CD14-positive monocyte (primary cell): ENCODE measurements at regions not wholly inside any gene's neighbourhood (a gene's known extent, or its start where the extent isn't known, plus 50 kb on each side); places are given as distances from the start of the nearest gene placed in this dataset.

Experiments
- DNase-seq, 3 donors: peaks; one replicate each; pipeline ENCODE4 v3.0.0-alpha.2; 2011 to 2022
- H2AFZ ChIP-seq: 2 replicates; pipeline ENCODE4 v1.6.0; 2012; ENCODE audit warnings: mild to moderate bottlenecking, low read depth, low read length, inconsistent platforms; ENCODE audit not compliant: insufficient read depth, poor library complexity, severe bottlenecking
- H3K27ac ChIP-seq, 2 donors: 1 replicate in 1 of 2; 2 replicates in 1 of 2; pipeline ENCODE4 v1.5.1; 2012 to 2013; ENCODE audit warnings: low read length in 2 of 2, control low read depth in 1 of 2, inconsistent platforms in 1 of 2, low read depth in 1 of 2, mild to moderate bottlenecking in 1 of 2
- H3K27me3 ChIP-seq, 2 donors: one replicate each; pipeline versions ENCODE4 v1.6.0 to v1.6.1; 2011 to 2013; ENCODE audit warnings: low read length in 2 of 2; ENCODE audit not compliant: control insufficient read depth in 2 of 2, insufficient read depth in 2 of 2
- H3K36me3 ChIP-seq, 2 donors: replicated peaks in 1 of 2; 1 replicate in 1 of 2; 2 replicates in 1 of 2; pipeline versions ENCODE4 v1.5.1 to v1.6.1; 2012 to 2013; ENCODE audit warnings: low read length in 2 of 2, control low read depth in 1 of 2, inconsistent platforms in 1 of 2, mild to moderate bottlenecking in 1 of 2; ENCODE audit not compliant: insufficient read depth in 2 of 2, control insufficient read depth in 1 of 2
- H3K4me1 ChIP-seq, 2 donors: 1 replicate in 1 of 2; 2 replicates in 1 of 2; pipeline versions ENCODE4 v1.5.1 to v1.6.1; 2012 to 2013; ENCODE audit warnings: low read length in 2 of 2, control low read depth in 1 of 2, inconsistent platforms in 1 of 2, mild to moderate bottlenecking in 1 of 2, moderate library complexity in 1 of 2; ENCODE audit not compliant: insufficient read depth in 2 of 2, control insufficient read depth in 1 of 2
- H3K4me2 ChIP-seq: replicated peaks from 2 replicates; pipeline ENCODE3; 2012; ENCODE audit warnings: low read length, moderate library complexity, mild to moderate bottlenecking; ENCODE audit not compliant: poor library complexity, severe bottlenecking; ENCODE audit errors: extremely low read depth
- H3K4me3 ChIP-seq, 3 experiments: fragments of 200-600 bp in 1 of 3; sonication (generic) in 1 of 3; replicated peaks in 1 of 3; 1 replicate in 2 of 3; 2 replicates in 1 of 3; pipeline ENCODE4 v1.5.1; 2011 to 2013; ENCODE audit warnings: low read length in 3 of 3, mild to moderate bottlenecking in 3 of 3, control low read depth in 2 of 3, low read depth in 2 of 3, inconsistent platforms in 1 of 3, moderate library complexity in 1 of 3
- H3K79me2 ChIP-seq: 2 replicates; pipeline ENCODE4 v1.6.0; 2012; ENCODE audit warnings: mild to moderate bottlenecking, control low read depth, inconsistent platforms, low read length, moderate library complexity; ENCODE audit not compliant: insufficient read depth
- H3K9ac ChIP-seq: 2 replicates; pipeline ENCODE4 v1.6.0; 2017; ENCODE audit warnings: low read length, mild to moderate bottlenecking; ENCODE audit not compliant: insufficient read depth, poor library complexity, severe bottlenecking
- H3K9me3 ChIP-seq, 2 donors: replicated peaks in 1 of 2; 1 replicate in 1 of 2; 2 replicates in 1 of 2; pipeline versions ENCODE4 v1.5.1 to v1.6.1; 2012 to 2013; ENCODE audit warnings: low read length in 2 of 2, control low read depth in 1 of 2; ENCODE audit not compliant: control insufficient read depth in 1 of 2, insufficient read depth in 1 of 2
- H4K20me1 ChIP-seq: 2 replicates; pipeline ENCODE4 v1.6.0; 2012; ENCODE audit warnings: mild to moderate bottlenecking, low read length, control low read depth, moderate library complexity; ENCODE audit not compliant: insufficient read depth
- H3K27ac Mint-ChIP-seq, 7 donors: one replicate each; pipeline ENCODE4 v1.8.0; 2020; ENCODE audit warnings: mild to moderate bottlenecking in 7 of 7, mixed read lengths in 7 of 7, moderate library complexity in 6 of 7, inconsistent platforms in 2 of 7
- H3K27me3 Mint-ChIP-seq, 3 donors: one replicate each; pipeline ENCODE4 v1.8.0; 2021 to 2022; ENCODE audit warnings: low read depth in 3 of 3, mild to moderate bottlenecking in 3 of 3, mixed read lengths in 3 of 3, moderate library complexity in 3 of 3, inconsistent platforms in 1 of 3
- H3K36me3 Mint-ChIP-seq, 2 donors: one replicate each; pipeline ENCODE4 v1.8.0; 2020; ENCODE audit warnings: mixed read lengths in 2 of 2, inconsistent platforms in 1 of 2, mild to moderate bottlenecking in 1 of 2
- H3K4me1 Mint-ChIP-seq: one replicate; pipeline ENCODE4 v1.8.0; 2020; ENCODE audit warnings: mild to moderate bottlenecking, mixed read lengths
- H3K4me3 Mint-ChIP-seq, 2 donors: one replicate each; pipeline ENCODE4 v1.8.0; 2020; ENCODE audit warnings: mild to moderate bottlenecking in 2 of 2, mixed read lengths in 2 of 2, moderate library complexity in 1 of 2
- H3K9me3 Mint-ChIP-seq, 7 donors: one replicate each; pipeline ENCODE4 v1.8.0; 2020 to 2022; ENCODE audit warnings: mixed read lengths in 7 of 7, mild to moderate bottlenecking in 6 of 7, moderate library complexity in 6 of 7, inconsistent platforms in 2 of 7
- WGBS: methylation state at CpG from one replicate; pipeline ENCODE4 v1.1.5; 2013; ENCODE audit warnings: missing lambda C conversion rate; ENCODE audit not compliant: insufficient coverage; 5-methylcytosine and 5-hydroxymethylcytosine counted together
- intact Hi-C, 2 donors: fragments of 100-400 bp; cut with micrococcal nuclease; formaldehyde crosslinking; loops; one replicate each; pipeline versions ENCODE4 v1.15.0 to v1.15.1; 2023
- TF ChIP-seq, protein P1 (sequence below): fragments of 200-600 bp; IDR thresholded peaks from one replicate; pipeline ENCODE4 v1.8.0; 2022; ENCODE audit warnings: antibody characterized with exemption, mild to moderate bottlenecking

DNA sequence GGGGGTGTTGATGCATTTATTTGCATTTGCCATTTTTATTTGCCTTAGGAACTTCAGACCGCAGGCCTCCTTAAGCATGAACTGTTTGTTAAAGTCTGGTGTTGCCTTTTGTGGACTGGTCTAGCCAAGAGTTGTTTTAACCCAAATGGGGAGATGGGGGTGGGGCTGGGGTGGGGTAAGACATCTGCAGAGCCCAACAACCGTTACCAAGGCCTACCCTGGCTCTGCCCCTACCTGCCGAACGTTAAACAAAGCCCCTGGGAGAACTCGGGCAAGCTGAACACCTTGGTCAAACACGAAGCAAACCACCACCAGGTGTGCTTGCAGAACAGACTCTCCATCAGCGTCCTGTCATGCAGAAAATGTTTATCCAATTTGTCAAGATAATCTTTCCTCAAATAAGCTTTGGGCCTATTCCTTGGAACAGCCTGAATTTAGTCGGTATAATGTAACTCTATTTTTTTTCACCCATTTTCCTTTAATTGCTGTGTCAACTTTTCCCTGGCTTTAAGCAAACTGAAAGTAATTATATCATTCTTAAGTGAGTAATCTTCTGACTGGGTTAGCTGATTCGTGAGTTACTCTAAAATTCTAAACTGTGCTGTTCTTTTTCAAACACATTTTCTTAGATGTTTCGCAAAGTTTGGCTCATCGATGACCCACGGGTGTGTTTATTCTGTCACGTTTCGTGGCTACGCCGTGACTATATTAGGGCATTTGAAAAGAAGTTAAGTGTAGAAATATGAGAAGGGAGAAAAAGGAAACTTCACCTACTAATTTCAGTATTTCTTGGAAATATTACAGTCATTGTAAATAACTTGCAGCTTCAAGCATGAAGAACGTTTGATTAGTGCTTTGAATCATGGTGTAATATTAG, 127.6 kb downstream of the SOX2 start:
- no peaks in the 10 kb centered on the region for H4K20me1 ChIP-seq
- no peak for DNase-seq
- no peaks in the 10 kb centered on the region for H3K36me3 Mint-ChIP-seq
- no peak overlapping the region for H3K4me3 Mint-ChIP-seq
- no peak overlapping the region for H3K27ac Mint-ChIP-seq
- H3K4me1 Mint-ChIP-seq, result no peaks in the 10 kb centered on the region
- no peaks in the 10 kb centered on the region for H3K9me3 ChIP-seq
- no peaks in the 10 kb centered on the region for H3K4me1 ChIP-seq
- H3K27me3 Mint-ChIP-seq, result no peaks in the 10 kb centered on the region
- no peak overlapping the region for H3K4me3 ChIP-seq
- H3K27me3 ChIP-seq, result no peaks in the 10 kb centered on the region
- no peak overlapping the region for H3K27ac ChIP-seq
- TF ChIP-seq, protein P1, sequence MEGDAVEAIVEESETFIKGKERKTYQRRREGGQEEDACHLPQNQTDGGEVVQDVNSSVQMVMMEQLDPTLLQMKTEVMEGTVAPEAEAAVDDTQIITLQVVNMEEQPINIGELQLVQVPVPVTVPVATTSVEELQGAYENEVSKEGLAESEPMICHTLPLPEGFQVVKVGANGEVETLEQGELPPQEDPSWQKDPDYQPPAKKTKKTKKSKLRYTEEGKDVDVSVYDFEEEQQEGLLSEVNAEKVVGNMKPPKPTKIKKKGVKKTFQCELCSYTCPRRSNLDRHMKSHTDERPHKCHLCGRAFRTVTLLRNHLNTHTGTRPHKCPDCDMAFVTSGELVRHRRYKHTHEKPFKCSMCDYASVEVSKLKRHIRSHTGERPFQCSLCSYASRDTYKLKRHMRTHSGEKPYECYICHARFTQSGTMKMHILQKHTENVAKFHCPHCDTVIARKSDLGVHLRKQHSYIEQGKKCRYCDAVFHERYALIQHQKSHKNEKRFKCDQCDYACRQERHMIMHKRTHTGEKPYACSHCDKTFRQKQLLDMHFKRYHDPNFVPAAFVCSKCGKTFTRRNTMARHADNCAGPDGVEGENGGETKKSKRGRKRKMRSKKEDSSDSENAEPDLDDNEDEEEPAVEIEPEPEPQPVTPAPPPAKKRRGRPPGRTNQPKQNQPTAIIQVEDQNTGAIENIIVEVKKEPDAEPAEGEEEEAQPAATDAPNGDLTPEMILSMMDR, result no peak
- no peaks in the 10 kb centered on the region for H3K79me2 ChIP-seq
- peaks cover 0 to 8% (median 3%) of the 10 kb centered on the region in 7 donors for H3K9me3 Mint-ChIP-seq
- H2AFZ ChIP-seq, result no peak overlapping the region
- 84% methylated on average over 7 of the region's 17 CpGs for WGBS
- intact Hi-C loops, result no loop called here
- H3K4me2 ChIP-seq, result no peak overlapping the region
- H3K9ac ChIP-seq, result no peak overlapping the region
- no peaks in the 10 kb centered on the region for H3K36me3 ChIP-seq

DNA sequence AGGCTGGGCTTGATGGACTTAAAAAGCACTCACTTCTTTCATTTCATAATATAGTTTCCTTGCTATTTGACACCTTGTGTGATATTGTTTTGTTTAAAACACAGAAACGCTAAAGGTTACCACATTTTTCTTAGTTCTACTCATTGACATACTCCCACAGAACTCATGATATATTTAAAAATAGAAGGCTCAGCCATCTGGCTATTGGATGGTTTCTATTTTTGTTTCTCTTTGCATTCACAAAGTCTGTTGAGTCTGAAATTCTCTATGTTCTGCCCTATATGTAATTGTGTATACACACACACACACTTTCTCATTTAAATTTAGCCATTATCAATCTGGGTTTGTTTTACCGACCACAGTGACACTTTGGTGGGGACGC, 128.2 kb downstream of the SOX2 start:
- intact Hi-C loops, result no loop called here

More for the DNA sequence above, 128.2 kb downstream of the SOX2 start:
- H3K4me3 ChIP-seq, result no peak overlapping the region
- no peaks in the 10 kb centered on the region for H3K27me3 Mint-ChIP-seq
- no peak overlapping the region for H3K9ac ChIP-seq
- no peaks in the 10 kb centered on the region for H3K36me3 ChIP-seq
- no peaks in the 10 kb centered on the region for H4K20me1 ChIP-seq
- H3K4me1 Mint-ChIP-seq, result no peaks in the 10 kb centered on the region
- no peaks in the 10 kb centered on the region for H3K27me3 ChIP-seq
- TF ChIP-seq, protein P1, result no peak
- H2AFZ ChIP-seq, result no peak overlapping the region
- no peaks in the 10 kb centered on the region for H3K79me2 ChIP-seq
- WGBS, result 100% methylated on average over 2 of the region's 3 CpGs
- H3K27ac ChIP-seq, result no peak overlapping the region
- no peak overlapping the region for H3K4me2 ChIP-seq
- no peak for DNase-seq
- H3K4me3 Mint-ChIP-seq, result no peak overlapping the region
- peaks cover 0 to 7% (median 3%) of the 10 kb centered on the region in 7 donors for H3K9me3 Mint-ChIP-seq
- no peaks in the 10 kb centered on the region for H3K4me1 ChIP-seq
- no peak overlapping the region for H3K27ac Mint-ChIP-seq
- no peaks in the 10 kb centered on the region for H3K9me3 ChIP-seq
- H3K36me3 Mint-ChIP-seq, result no peaks in the 10 kb centered on the region
